HepG2 (cell line): ENCODE measurements at regions not wholly inside any gene's neighbourhood (a gene's known extent, or its start where the extent isn't known, plus 50 kb on each side); places are given as distances from the start of the nearest gene placed in this dataset.

Experiments used
- EHMT2 ChIP-seq: fragments of 200-600 bp; sonication (generic); IDR thresholded peaks from 2 replicates; pipeline ENCODE4 v1.7.0; 2017; ENCODE audit warnings: antibody characterized with exemption, low read depth, low read length, borderline replicate concordance
- NFE2 ChIP-seq: sonication (generic); formaldehyde crosslinking; IDR thresholded peaks from 2 replicates; pipeline ENCODE4 v1.4.0; 2020; ENCODE audit warnings: missing genetic modification reagents
- TP53 ChIP-seq: sonication (generic); formaldehyde crosslinking; conservative IDR thresholded peaks from 2 replicates; pipeline ENCODE4 v1.4.0; 2020; ENCODE audit warnings: missing genetic modification reagents
- U2AF1 ChIP-seq: fragments of 200-400 bp; formaldehyde crosslinking; optimal IDR thresholded peaks from 2 replicates; pipeline ENCODE3; 2017; ENCODE audit warnings: mild to moderate bottlenecking, low read depth, low read length
- TF ChIP-seq, protein P1 (sequence below): sonication (generic); formaldehyde crosslinking; IDR thresholded peaks from 2 replicates; pipeline ENCODE4 v1.4.0; 2020; ENCODE audit warnings: missing genetic modification reagents, borderline replicate concordance

DNA sequence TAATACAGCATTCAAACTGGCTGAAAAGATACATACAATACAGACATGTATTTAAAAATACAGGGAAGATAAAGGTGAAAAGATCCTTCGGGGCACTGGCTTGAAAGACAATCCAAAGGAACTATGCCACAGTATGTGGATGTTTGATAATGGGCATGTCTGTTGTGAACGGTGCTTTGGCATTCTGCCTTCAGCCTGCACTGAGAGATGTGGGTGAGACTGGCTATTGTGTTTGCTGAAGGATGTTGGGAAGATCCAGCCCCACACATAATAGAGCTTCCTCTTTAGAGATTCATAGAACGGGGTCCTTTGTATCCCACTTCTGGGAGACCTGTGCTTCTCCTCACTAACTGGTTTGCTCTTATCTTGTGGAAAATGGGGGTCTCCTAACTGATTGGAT is 65.1 kb upstream of the CXCR4 start:
- no peak for TF ChIP-seq NFE2
- TF ChIP-seq TP53 (CRISPR knock-in tag): no peak
- no peak for TF ChIP-seq U2AF1
- TF ChIP-seq EHMT2: no peak
- TF ChIP-seq, protein P1, sequence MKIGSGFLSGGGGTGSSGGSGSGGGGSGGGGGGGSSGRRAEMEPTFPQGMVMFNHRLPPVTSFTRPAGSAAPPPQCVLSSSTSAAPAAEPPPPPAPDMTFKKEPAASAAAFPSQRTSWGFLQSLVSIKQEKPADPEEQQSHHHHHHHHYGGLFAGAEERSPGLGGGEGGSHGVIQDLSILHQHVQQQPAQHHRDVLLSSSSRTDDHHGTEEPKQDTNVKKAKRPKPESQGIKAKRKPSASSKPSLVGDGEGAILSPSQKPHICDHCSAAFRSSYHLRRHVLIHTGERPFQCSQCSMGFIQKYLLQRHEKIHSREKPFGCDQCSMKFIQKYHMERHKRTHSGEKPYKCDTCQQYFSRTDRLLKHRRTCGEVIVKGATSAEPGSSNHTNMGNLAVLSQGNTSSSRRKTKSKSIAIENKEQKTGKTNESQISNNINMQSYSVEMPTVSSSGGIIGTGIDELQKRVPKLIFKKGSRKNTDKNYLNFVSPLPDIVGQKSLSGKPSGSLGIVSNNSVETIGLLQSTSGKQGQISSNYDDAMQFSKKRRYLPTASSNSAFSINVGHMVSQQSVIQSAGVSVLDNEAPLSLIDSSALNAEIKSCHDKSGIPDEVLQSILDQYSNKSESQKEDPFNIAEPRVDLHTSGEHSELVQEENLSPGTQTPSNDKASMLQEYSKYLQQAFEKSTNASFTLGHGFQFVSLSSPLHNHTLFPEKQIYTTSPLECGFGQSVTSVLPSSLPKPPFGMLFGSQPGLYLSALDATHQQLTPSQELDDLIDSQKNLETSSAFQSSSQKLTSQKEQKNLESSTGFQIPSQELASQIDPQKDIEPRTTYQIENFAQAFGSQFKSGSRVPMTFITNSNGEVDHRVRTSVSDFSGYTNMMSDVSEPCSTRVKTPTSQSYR: no peak
